Heart left ventricle (tissue), 16 donors: ENCODE measurements at regions not wholly inside any gene's neighbourhood (a gene's known extent, or its start where the extent isn't known, plus 50 kb on each side); places are given as distances from the start of the nearest gene placed in this dataset.

ENCODE experiments used
- ATAC-seq, 4 donors: fragments of 200-7000 bp; cut with Tn5 transposase; one replicate each; pipeline ENCODE4 v1.9.1; 2020 to 2022; ENCODE audit warnings: moderate library complexity in 4 of 4, mild to moderate bottlenecking in 3 of 4, moderate number of reproducible peaks in 1 of 4
- DNase-seq, 5 donors: peaks; one replicate each; pipeline ENCODE4 v3.0.0-alpha.2; 2020
- H3K27ac ChIP-seq, 12 donors: fragments of 200-600 bp; sonication (generic) in 4 of 12; one replicate each; pipeline versions ENCODE4 v1.5.0 to v1.8.0; 2016 to 2022; ENCODE audit warnings: mild to moderate bottlenecking in 2 of 12
- H3K27me3 ChIP-seq, 9 donors: fragments of 200-600 bp; sonication (generic) in 2 of 9; one replicate each; pipeline versions ENCODE4 v1.5.1 to v1.8.0; 2016 to 2022; ENCODE audit warnings: mild to moderate bottlenecking in 3 of 9
- H3K36me3 ChIP-seq, 9 donors: fragments of 200-600 bp; sonication (generic) in 2 of 9; one replicate each; pipeline versions ENCODE4 v1.5.0 to v1.8.0; 2018 to 2022; ENCODE audit warnings: mild to moderate bottlenecking in 2 of 9
- H3K4me1 ChIP-seq, 12 donors: fragments of 200-600 bp; sonication (generic) in 4 of 12; one replicate each; pipeline versions ENCODE4 v1.5.0 to v1.8.0; 2016 to 2022; ENCODE audit warnings: mild to moderate bottlenecking in 3 of 12
- H3K4me3 ChIP-seq, 12 donors: fragments of 200-600 bp; sonication (generic) in 4 of 12; one replicate each; pipeline versions ENCODE4 v1.5.0 to v1.8.0; 2017 to 2022; ENCODE audit warnings: mild to moderate bottlenecking in 9 of 12, moderate library complexity in 4 of 12
- H3K9me3 ChIP-seq, 12 donors: fragments of 200-600 bp; sonication (generic) in 4 of 12; one replicate each; pipeline versions ENCODE4 v1.5.0 to v1.8.0; 2016 to 2022; ENCODE audit warnings: mild to moderate bottlenecking in 1 of 12
- CTCF ChIP-seq, 12 donors: fragments of 200-600 bp; sonication (generic) in 4 of 12; IDR thresholded peaks; one replicate each; pipeline versions ENCODE4 v1.5.0 to v1.8.0; 2018 to 2022; ENCODE audit warnings: antibody characterized with exemption in 12 of 12, mild to moderate bottlenecking in 5 of 12
- POLR2A ChIP-seq, 2 donors: fragments of 450-650 bp; IDR thresholded peaks; one replicate each; pipeline ENCODE4 v1.6.1; 2017; ENCODE audit warnings: antibody characterized with exemption in 2 of 2, mild to moderate bottlenecking in 2 of 2, moderate library complexity in 2 of 2
- WGBS, 4 donors: extraction: QIAGEN DNeasy Blood & Tissue Kit in 2 of 4; methylation state at CpG; one replicate each; pipeline versions ENCODE4 v1.1.5 to v1.1.7; 2013 to 2018; 5-methylcytosine and 5-hydroxymethylcytosine counted together
- intact Hi-C, 10 donors: fragments of 100-400 bp; cut with DNase I; formaldehyde crosslinking; loops; one replicate each; pipeline versions ENCODE4 v1.11.1 to v1.14.2; 2022
- donor health status: ischemic (EF 13 %, LVEDD 7.1; RV severe dilation, severe dysfunction).
- donor health status: healthy with polysubstance abuse.
- donor health status: DM: no; HTN: yes; CAD: no.
- donor health status: DM: no; HTN: no; CAD: no.
- donor health status: ischemic (EF 25% LVEDD 6.9; RV normal size, moderate dysfunction).
- donor health status: ischemic (EF 25% LVEDD 5.7; RV mildly dilated, moderate dysfunction).
- donor health status: healthy.
- donor health status: DM: yes; HTN: yes; CAD: no.
- donor health status: ischemic (EF 35%, LVEDD 5.7; RV mildly dilated, moderate dysfunction).
- donor health status: nonischemic (EF 11% LVEDD 7.7; RV severe dilation, severe dysfunction).
- donor health status: DM: yes; HTN: yes; CAD: no.
- donor health status: PGD.
- donor health status: ischemic (EF 29% LVEDD 5.4; RV normal size, mild dysfunction).
- donor health status: nonischemic (EF 23%, LVEDD 6.1; RV moderate dilation, normal function).

- Histone ChIP-seq H3K4me3 (no peak overlapping the region), H3K9me3 (no peaks in the 10 kb centered on the region), H3K27ac (no peak overlapping the region), H3K27me3 (peaks cover 0 to 4% (median 0%) of the 10 kb centered on the region in 9 donors), H3K4me1 (no peaks in the 10 kb centered on the region), H3K36me3 (no peaks in the 10 kb centered on the region)
- intact Hi-C loops, result no loop called here
- TF ChIP-seq CTCF (IDR thresholded peaks at IDR 0.05), result no peak
- no peak for TF ChIP-seq POLR2A (IDR thresholded peaks at IDR 0.05)
- 80 to 83% (median 82%) methylated on average over 3 of the region's 3 CpGs for WGBS, 4 donors
- DNase-seq, result no peak
- no peak for ATAC-seq
These were observed 254.4 kb downstream of the SLC4A3 start for GRCh38 chr2:219881851-219882250.

- no peak for DNase-seq
- Histone ChIP-seq H3K27me3 (peaks cover 0 to 4% (median 0%) of the 10 kb centered on the region in 9 donors), H3K9me3 (no peaks in the 10 kb centered on the region), H3K4me3 (no peak overlapping the region), H3K27ac (no peak overlapping the region), H3K4me1 (no peaks in the 10 kb centered on the region), H3K36me3 (no peaks in the 10 kb centered on the region)
- intact Hi-C loops, result no loop called here
- 72 to 80% (median 77%) methylated on average over 2 of the region's 2 CpGs for WGBS, 4 donors
- ATAC-seq, result no peak
- TF ChIP-seq CTCF (IDR thresholded peaks at IDR 0.05) (no peak), POLR2A (IDR thresholded peaks at IDR 0.05) (no peak)
These were observed 259.2 kb downstream of the SLC4A3 start for GRCh38 chr2:219886615-219887014.

- H3K27me3 ChIP-seq, result no peaks in the 10 kb centered on the region
- H3K4me1 ChIP-seq, result no peaks in the 10 kb centered on the region
- no peaks in the 10 kb centered on the region for H3K36me3 ChIP-seq
- no peak for ATAC-seq
- intact Hi-C loops, result no loop called here
- no peak overlapping the region for H3K4me3 ChIP-seq
- WGBS, 4 donors, result 78 to 85% (median 81%) methylated on average over 4 of the region's 4 CpGs
- H3K27ac ChIP-seq, result no peak overlapping the region
- DNase-seq, result no peak
- H3K9me3 ChIP-seq, result no peaks in the 10 kb centered on the region
- TF ChIP-seq CTCF (IDR thresholded peaks at IDR 0.05) (no peak), POLR2A (IDR thresholded peaks at IDR 0.05) (no peak)
These were observed 260.4 kb downstream of the SLC4A3 start for GRCh38 chr2:219887870-219888269.

- H3K9me3 ChIP-seq, result no peaks in the 10 kb centered on the region
- 28 to 55% (median 46%) methylated on average over 2 of the region's 2 CpGs for WGBS, 4 donors
- no peak for ATAC-seq
- DNase-seq, result no peak
- no peak overlapping the region for H3K4me3 ChIP-seq
- no peaks in the 10 kb centered on the region for H3K27me3 ChIP-seq
- no peak overlapping the region for H3K27ac ChIP-seq
- intact Hi-C loops, result no loop called here
- no peak for TF ChIP-seq POLR2A (IDR thresholded peaks at IDR 0.05)
- no peak for TF ChIP-seq CTCF (IDR thresholded peaks at IDR 0.05)
- H3K36me3 ChIP-seq, result no peaks in the 10 kb centered on the region
- peaks cover 0 to 4% (median 0%) of the 10 kb centered on the region in 12 donors for H3K4me1 ChIP-seq
These were observed 266.1 kb downstream of the SLC4A3 start for GRCh38 chr2:219893541-219893940.
